NCI-H1436 (cell line): ENCODE measurements at regions not wholly inside any gene's neighbourhood (a gene's known extent, or its start where the extent isn't known, plus 50 kb on each side); places are given as distances from the start of the nearest gene placed in this dataset.
"Not testable (repeated sequence)": the region's sequence is repeated elsewhere in the genome, so short reads cannot be mapped to it uniquely, and the experiment has no call there.

Experiments used
- DNase-seq: peaks from one replicate; lab custom pipeline; 2025; lab: John Stamatoyannopoulos, UW

DNA sequence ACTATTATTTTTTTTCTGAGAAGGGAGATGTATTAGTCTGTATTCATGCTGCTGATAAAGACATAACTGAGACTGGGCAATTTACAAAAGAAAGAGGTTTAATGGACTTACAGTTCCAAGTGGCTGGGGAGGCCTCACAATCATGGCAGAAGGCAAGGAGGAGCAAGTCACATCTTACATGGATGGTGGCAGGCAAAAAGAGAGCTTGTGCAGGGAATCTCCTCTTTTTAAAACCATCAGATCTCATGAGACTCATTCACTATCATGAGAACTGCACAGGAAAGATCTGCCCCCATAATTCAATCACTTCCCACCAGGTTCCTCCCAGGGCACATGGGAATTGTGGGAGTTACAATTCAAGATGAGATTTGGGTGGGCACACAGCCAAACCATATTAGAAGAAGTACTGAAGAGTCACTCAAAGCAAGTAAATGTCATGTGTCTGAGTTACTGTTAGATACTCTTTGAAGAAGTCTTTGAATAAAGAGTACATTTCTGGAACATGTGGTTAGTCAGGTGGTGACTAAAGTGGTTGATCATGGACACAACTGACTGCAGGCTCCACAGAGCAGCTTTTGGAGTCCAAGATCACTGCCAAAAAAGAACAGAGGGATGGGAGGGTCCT is 430.9 kb upstream of the TBL1XR1 start:
- not testable (repeated sequence) for DNase-seq

DNA sequence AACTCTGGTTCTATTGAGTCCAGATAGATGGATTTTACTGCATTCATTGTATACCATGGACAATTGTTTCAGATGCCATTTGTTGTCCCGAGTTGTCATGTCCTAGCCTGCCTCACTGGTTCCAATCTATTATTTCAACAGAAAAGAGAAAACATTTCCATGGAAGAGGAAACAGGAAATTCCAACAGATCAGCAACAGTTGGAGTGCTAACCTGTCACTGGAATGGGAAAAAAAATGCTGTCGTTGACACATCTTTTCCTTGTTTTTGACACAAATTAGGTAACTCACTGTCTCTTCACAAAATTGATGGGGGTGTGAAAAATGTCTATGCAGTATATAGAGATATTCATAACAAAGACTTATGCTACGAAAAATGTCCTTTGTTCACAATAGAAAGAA is 432.0 kb upstream of the TBL1XR1 start:
- no peak for DNase-seq

DNA sequence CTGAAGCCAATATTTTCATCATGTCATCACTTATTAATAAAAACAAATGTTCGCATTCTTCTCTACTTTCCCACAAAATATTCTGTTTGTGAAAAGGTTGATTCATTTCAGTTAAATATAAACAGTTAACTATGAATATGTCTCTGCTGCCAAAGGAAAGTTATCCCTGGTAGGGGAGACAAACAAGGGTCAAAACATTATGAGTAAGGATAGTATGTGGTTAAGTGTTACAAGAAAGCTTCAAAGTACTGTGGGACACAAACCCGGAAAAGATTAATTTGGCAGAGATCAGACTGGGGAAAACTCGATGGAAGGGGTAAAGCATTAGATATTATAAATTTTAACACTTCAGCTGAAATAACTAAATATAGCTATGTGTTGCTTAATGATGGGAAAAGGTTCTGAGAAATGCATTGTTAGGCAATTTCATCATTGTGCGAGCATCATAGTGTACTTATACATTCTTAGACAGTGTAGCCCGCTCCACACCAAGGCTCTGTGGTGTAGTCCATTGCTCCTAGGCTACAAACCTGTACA is 436.5 kb upstream of the TBL1XR1 start:
- no peak for DNase-seq

DNA sequence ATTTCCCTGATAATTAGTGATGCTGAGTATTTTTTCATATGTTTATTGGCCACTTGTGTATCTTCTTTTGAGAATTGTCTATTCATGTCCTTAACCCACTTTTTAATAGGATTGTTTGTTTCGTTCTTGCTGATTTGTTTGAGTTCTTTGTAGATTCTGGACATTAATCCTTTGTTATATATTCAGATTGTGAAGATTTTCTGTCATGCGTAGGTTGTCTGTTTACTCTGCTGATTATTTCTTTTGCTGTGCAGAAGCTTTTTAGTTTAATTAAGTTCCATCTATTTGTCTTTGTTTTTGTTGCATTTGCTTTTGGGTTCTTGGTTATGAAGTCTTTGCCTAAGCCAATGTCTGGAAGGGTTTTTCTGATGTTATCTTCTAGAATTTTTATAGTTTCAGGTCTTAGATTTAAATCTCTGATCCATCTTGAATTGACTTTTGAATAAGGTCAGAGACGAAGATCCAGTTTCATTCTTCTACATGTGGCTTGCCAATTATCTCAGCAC is 438.4 kb upstream of the TBL1XR1 start:
- not testable (repeated sequence) for DNase-seq

DNA sequence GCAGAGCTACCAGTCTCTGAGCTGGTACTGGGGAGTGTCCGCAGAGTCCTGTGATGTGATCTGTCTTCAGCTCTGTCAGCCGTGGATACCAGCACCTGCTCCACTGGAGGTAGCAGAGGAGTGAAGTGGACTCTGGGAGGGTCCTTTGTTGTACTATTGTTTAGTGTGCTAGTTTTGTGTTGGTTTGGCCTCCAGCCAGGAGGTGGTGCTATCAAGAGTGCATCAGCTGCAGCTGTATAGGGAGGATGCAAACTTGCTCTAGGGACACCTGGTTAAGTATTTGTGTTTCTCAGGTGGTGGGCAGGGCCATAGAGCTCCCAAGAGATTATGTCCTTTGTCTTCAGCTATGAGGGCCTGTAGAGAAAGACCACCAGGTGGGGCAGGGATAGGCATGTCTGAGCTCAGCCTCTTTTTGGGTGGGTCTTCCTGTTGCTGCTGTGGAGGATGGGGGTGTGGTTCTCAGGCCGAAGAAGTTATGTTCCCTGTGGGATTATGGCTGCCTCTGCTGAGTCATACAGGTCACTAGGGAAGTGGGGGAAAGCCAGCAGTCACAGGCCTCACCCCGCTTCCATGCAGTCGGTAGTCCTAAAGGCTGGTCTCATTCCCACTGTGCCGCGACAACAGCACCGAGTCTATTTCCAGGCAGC is 443.2 kb upstream of the TBL1XR1 start:
- DNase-seq = peak; percentile 96

DNA sequence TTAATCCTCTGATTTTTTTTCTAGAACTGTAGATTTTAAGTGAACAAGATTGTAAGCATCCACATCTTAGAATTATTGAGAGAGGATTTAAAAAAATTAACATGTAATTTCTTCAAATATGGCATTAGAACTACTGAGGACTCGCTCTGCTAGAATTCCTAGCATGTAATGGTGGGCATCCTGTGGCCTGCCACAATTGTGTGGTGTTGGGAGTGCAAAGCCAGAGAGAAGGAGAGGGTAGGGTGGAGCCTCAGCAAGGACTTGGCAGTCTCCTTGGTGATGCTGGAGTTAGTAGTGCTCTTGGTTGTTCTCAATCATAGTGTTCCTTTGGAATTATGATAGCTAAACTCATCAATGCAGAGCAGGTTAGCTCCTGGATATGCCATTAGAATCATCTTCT is 443.9 kb upstream of the TBL1XR1 start:
- DNase-seq = no peak

DNA sequence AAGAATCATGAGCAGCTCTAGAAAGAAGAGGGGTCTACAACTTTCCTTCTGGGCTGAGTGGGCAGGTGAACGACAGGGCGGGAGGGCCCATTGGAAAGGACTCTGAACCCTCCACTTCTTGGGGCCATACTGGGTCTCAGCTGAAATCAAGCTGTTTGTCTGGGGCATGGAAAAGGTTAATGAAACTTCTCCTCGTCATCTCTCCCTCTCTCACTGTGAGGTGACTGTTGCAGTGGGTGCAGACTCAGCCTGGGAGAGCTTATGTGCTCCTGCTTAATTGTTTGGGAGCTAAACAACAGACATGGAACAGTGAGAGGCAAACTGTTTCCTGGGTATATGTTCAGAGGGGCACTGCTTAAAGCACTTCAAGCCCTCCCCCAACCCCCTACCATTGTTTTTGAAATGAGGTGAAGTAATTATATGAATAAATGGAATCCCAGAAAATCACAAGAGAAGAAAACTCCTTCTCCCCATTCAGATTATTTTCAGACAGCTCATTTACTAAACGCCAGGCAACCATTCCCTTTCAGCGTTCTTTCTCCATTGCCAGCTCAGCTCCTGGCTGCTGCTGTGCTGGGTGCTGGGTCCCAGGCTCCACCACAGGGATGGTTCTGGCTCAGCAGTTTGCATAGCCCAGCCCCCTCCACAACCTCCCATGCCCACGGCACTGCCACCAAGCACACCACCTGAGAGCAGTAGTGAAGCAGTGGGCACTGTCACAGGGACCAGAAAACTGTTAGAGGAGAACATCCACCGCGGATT is 444.9 kb upstream of the TBL1XR1 start:
- peak; percentile 54 for DNase-seq

DNA sequence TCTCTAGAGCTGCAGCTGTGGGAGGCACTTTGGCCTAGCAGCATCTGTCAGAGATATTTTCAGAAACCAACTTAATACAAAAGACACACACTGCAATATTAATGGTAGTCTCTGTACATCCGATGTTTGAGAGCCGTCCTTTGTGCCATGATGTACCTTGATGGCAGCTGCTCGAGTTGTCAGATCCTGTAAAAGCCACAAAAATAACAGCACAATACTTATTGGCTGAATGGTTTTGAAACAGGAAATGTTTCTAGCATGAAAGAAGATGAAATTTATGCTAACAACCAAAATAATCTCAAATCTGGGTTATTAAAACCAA is 445.5 kb upstream of the TBL1XR1 start:
- DNase-seq = no peak

DNA sequence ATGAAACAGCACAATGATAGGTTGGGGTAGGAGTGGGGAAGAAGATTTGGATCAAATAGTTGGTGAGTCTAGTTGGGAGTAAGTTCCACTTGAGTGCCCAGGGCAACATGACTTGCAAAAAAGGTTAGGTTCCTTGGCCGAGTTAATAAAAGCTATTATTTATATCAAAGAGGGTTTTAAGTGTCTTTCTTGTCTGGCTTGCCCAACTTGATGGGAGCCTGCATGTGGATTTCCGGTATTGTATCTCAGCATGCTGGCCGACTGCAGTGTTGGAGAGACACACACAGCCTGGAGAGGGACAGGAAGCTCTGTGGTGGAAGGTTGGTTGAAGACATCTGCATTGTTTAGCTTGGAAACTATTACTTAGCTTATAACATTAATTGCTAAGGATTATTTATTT is 449.5 kb upstream of the TBL1XR1 start:
- no peak for DNase-seq

DNA sequence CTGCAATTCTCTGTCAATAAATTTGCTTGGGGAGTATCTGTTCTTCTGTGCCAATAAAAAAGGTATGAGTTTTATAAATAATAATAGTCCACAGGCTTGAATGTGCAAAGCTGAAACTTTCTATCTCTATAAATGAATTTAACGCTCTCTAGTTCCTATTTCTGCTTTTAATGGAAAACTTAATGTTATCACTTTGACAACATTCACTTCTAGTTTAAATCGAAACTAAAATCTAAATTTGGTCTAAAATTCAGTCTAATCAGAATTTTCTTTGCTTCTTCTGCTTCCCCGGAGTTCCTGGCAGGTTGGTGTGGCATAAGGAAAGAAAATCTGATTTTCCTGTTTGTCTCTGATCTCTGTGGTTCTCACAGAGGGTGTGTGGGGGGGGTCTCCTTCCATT is 450.1 kb upstream of the TBL1XR1 start:
- DNase-seq = no peak

DNA sequence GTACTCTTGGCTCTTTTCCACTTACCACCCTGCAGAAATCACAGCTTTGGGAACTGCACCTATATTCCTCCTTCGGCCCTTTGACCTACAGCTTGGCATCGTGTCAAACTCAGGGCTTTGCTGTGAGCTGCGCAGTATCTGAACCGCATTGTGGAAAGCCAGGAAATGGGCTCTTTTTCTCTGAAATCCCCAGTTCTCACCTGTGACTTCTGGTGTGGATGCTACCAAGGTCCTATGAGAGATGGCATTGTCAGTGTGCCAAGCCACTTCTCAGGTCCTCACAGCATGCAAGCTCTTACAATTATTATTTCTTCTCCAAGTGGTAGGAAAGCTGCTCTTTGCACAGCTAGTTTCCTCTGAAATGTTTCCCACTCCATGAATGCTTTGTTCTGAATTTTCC is 450.6 kb upstream of the TBL1XR1 start:
- no peak for DNase-seq

DNA sequence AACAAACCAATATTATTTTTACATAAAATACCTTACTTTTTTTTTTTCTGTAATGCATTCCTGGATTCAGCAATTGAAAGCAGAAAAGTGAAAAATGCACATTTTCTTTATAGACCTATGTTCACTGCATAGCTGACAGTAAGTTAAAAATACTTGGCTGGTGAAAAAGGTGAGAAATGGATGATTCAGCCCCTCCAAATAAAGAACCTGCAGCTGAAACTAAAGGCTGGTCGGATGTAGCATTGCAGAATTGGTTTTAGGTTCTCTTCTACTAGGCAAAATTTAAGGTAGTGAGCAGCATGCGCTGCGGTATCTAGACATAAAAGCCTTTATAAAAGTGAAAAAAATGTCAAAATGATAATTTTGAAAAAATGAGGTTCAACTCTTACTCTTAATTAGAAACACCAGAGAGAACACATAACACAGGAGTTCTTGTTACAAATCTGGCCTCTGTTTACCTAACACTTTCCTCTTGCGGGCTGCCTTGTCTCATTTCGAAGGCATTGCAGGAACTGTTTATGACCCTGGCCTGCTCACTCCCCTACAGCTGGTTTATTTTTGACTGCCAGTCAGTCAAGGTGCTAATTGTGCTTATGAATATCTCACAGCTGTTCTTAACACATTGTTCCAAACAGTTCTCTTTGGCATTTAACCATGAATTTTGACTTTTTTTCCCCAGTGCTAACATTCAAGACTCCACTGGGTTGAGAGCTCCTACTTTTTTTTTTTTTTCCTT is 455.4 kb upstream of the TBL1XR1 start:
- no peak for DNase-seq

DNA sequence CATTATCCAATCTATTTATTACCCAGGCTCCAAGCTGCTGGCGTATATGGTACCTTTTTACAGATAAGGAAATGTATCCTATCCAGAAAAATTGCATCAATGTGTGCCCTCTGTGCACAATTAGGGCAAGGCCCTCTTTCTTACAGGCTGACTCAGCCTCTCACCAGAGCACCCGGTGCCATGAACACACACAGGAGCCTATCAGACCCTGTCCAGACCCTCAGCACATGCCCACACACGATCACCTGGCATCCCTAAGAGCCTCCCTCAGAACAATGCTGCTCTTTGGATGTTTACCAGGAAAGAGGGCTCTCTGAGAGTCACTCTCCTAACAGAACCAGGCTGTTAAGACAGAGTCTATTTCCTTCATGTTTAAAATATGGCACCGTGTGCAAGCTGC is 460.0 kb upstream of the TBL1XR1 start:
- DNase-seq = peak; percentile 48

DNA sequence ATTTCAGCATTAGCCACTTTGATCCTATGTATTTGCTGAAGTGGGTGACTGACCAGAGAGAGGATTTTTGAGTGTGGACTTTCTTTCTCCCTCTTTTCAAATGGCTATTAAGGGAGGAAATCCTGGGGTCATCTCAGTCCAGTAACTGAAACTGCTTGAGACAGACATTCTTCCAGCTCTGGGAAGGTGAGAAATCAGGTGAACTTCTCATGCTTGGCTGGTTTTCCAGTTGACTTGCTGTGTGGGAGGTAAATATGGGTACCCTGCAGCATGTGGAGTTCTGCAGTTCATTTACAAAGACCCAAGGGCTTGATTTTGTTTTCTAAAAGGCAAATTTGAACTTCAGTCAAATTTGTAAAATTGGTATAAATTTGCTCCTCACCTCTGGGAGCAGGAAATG is 461.1 kb upstream of the TBL1XR1 start:
- DNase-seq = no peak

DNA sequence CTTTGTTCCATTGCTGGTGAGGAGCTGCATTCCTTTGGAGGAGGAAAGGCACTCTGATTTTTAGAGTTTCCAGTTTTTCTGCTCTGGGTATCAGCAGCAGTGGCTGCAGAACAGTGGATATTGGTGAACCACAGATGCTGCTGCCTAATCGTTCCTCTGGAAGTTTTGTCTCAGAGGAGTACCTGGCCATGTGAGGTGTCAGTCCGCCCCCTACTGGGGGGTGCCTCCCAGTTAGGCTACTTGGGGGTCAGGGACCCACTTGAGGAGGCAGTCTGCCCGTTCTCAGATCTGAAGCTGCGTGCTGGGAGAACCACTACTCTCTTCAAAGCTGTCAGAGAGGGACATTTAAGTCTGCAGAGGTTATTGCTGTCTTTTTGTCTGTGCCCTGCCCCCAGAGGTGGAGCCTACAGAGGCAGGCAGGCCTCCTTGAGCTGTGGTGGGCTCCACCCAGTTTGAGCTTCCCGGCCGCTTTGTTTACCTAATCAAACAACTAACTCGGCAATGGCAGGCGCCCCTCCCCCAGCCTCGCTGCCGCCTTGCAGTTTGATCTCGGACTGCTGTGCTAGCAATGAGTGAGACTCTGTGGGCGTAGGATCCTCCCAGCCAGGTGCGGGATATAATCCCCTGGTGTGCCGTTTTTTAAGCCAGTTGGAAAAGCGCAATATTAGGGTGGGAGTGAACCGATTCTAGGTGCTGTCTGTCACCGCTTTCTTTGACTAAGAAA is 467.3 kb upstream of the TBL1XR1 start:
- DNase-seq = not testable (repeated sequence)

DNA sequence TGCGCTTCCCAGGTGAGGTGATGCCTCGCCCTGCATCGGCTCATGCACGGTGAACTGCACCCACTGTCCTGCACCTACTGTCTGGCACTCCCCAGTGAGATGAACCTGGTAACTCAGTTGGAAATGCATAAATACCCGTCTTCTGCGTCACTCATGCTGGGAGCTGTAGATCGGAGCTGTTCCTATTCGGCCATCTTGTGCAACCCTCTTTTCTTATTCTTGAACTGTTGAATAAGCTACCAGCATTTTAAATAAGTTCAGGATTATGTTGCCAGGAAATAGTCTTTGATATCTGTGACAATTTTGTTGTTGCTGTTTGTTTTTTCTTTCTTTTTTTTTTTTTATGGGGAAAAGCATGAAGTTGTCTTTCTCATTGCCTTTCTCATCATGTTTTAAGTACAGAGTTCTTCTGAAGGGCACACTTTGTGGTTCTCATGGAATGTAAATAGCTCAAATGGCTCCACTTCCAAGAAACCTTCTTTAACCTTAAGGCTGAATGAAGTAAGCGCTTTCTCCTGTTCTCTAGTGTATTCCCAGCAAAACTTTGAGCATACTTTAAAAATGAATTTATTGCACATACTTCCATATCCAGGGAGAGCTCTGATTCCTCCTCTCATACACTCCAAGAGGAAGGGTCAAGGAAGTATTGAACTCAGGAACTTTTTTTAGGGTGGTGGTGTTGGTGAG is 468.0 kb upstream of the TBL1XR1 start:
- no peak for DNase-seq

DNA sequence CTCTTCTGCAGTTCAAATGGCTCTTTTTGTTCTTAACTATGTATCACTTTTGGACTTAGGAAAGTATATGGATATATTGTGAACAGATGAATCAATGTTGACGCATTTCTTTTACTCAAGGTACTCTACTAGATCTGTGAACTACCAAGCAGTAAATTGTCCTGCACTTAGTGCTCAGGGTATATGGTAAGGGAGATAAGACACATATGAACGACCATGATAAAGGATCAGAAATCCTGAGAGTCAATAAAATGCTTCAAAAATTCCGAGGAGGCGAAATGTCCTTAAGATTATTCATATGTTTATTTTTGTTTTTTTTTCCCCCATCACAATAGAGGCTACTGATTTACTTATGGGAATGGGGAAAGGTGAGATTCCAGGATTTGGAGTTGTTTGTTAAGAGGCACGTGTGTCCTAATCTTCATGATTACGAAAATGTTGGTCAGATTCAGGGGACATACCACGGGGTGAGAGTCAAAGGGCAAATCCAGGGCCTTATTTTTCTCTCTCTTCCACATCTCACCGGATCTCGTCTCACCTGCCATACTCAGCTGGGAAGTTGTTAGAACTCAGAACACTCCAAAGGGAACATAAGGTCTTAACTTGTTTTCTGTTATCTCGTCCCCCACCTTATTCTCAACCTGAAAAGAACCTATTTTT is 475.1 kb upstream of the TBL1XR1 start:
- no peak for DNase-seq

DNA sequence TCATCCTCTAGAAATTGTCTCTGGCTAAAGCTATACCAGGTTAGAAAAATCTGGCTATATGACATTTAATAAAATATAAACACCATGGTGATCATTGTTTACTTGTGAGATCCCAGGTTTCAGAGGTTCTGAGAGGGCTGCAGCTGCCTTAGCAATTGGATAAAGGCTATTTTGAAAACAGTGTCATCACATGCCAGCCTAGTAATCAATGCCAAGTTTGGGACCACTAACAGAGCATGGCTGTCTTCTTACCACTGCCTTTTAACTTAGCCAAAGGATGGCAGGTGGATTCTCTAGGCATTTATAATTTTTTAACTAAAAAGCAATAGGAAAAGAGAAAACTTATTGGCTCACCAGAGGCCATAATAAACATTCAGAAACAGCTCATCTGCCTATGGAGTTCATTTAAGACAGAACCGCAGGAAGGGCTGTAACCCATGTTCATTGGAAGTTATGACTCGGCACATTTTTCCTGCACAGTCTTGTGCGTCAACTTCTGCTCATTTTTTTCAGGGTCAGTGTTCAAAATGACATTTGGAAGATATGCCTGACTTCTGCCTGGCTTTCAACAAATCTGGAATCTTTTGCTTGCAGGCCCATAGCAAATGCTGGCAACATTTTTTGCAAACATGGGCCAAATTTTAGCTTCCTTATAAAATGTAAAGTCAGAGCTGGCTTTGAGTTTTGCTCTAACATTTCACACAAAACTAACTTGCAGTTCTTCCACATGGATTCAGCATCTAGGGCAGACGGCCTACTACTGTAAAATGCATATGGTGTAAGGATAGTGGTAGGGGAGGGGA is 476.0 kb upstream of the TBL1XR1 start:
- DNase-seq = no peak

DNA sequence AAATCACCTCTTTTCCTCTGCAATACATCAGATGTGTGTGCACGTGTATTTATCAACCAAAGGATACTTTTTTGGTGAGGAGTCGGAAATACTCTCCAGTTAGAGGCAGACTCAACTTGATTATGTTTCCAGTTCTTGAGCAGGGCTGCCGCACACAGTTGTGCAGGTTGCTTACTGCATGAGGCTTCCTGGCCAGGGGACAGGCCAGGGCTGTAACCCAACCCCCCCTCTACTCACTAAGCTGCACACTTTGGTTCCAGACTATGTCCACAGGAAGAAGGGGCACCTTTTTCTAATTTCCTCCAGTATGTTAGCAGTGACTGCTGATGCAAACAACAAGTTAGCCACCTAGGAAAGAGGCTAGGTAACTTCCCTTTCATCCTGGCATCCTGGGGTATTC is 476.9 kb upstream of the TBL1XR1 start:
- no peak for DNase-seq

DNA sequence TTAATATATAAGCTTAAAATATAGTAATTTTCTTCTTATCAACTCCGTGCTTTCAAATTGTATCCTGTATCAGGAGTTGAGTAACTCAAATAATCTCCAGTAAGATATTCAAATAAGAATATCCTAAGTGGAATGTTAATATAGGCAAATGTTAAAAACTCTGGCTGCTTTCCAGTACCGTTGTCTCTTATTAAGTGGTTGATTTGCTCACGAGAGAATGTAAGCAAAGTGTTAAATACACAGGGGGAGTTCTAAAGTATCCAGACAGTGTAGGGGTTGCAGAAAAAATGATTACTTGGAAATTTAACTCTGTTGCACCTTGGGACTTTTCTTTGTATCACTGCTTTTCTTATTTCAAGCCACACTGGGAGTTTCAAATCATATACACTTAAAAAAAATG is 478.9 kb upstream of the TBL1XR1 start:
- peak; percentile 22 for DNase-seq
